HEK293 (cell line): ENCODE measurements at regions not wholly inside any gene's neighbourhood (a gene's known extent, or its start where the extent isn't known, plus 50 kb on each side); places are given as distances from the start of the nearest gene placed in this dataset.

ENCODE experiments used
- CTCF ChIA-PET: fragments of 350-600 bp; formaldehyde crosslinking; extraction: SDS; loops from one replicate; lab custom pipeline; 2021; ENCODE audit warnings: antibody characterized with exemption; lab: Yijun Ruan, JAX
- POLR2A ChIA-PET: fragments of 300-600 bp; formaldehyde crosslinking; extraction: SDS; loops from one replicate; lab custom pipeline; 2020; ENCODE audit warnings: antibody characterized with exemption, inconsistent platforms; lab: Yijun Ruan, JAX
- H3K27ac ChIP-seq: fragments of 200-500 bp; sonication (Bioruptor generic); 2 replicates; pipeline ENCODE4 v1.5.1; 2014; ENCODE audit warnings: low read depth, low read length, control low read depth, inconsistent platforms; ENCODE audit errors: extremely low read depth
- H3K36me3 ChIP-seq, 2 experiments: fragments of 200-500 bp in 1 of 2; sonication (Bioruptor generic) in 1 of 2; 1 replicate in 1 of 2; 2 replicates in 1 of 2; pipeline ENCODE4 v1.5.1; 2014 to 2017; ENCODE audit warnings: inconsistent platforms in 2 of 2, low read length in 2 of 2; ENCODE audit not compliant: control insufficient read depth in 2 of 2, insufficient read depth in 1 of 2
- H3K4me1 ChIP-seq: fragments of 200-500 bp; sonication (Bioruptor generic); 2 replicates; pipeline ENCODE4 v1.5.1; 2014; ENCODE audit warnings: mild to moderate bottlenecking, low read length, inconsistent platforms; ENCODE audit not compliant: control insufficient read depth, insufficient read depth
- H3K4me3 ChIP-seq: 2 replicates; pipeline ENCODE4 v1.5.1; 2011; ENCODE audit warnings: low read depth, mild to moderate bottlenecking, control low read depth, low read length, moderate library complexity
- H3K9me3 ChIP-seq: fragments of 200-500 bp; sonication (Bioruptor generic); 2 replicates; pipeline ENCODE4 v1.5.1; 2014; ENCODE audit warnings: low read depth, low read length, inconsistent platforms; ENCODE audit not compliant: control insufficient read depth, insufficient read depth
- GFI1B ChIP-seq: fragments of 450-650 bp; formaldehyde crosslinking; IDR thresholded peaks from 2 replicates; pipeline ENCODE4 v1.5.1; 2016; ENCODE audit warnings: missing biosample characterization, missing genetic modification characterization
- IKZF3 ChIP-seq: fragments of 450-650 bp; IDR thresholded peaks from 2 replicates; pipeline ENCODE4 v1.5.0; 2018; ENCODE audit warnings: missing biosample characterization, mild to moderate bottlenecking, missing genetic modification characterization, moderate library complexity
- SALL2 ChIP-seq: fragments of 450-650 bp; formaldehyde crosslinking; IDR thresholded peaks from 2 replicates; pipeline ENCODE4 v1.5.0; 2017; ENCODE audit warnings: missing biosample characterization, mild to moderate bottlenecking, missing genetic modification characterization, borderline replicate concordance
- ZFP3 ChIP-seq: fragments of 450-650 bp; formaldehyde crosslinking; IDR thresholded peaks from 2 replicates; pipeline ENCODE4 v1.5.1; 2016; ENCODE audit warnings: low read depth, missing biosample characterization, missing genetic modification characterization
- ZNF10 ChIP-seq: fragments of 450-650 bp; formaldehyde crosslinking; IDR thresholded peaks from 2 replicates; pipeline ENCODE4 v1.5.1; 2017; ENCODE audit warnings: missing biosample characterization, missing genetic modification characterization
- ZNF223 ChIP-seq: fragments of 450-650 bp; formaldehyde crosslinking; IDR thresholded peaks from 2 replicates; pipeline ENCODE4 v1.5.1; 2016; ENCODE audit warnings: missing biosample characterization, missing genetic modification characterization
- ZNF266 ChIP-seq: fragments of 450-650 bp; formaldehyde crosslinking; IDR thresholded peaks from 2 replicates; pipeline ENCODE4 v1.5.1; 2016; ENCODE audit warnings: missing biosample characterization, missing genetic modification characterization, low read depth
- ZNF341 ChIP-seq: fragments of 450-650 bp; formaldehyde crosslinking; IDR thresholded peaks from 2 replicates; pipeline ENCODE4; 2016; ENCODE audit warnings: low read depth, missing biosample characterization, missing genetic modification characterization
- ZNF394 ChIP-seq: fragments of 450-650 bp; formaldehyde crosslinking; IDR thresholded peaks from 2 replicates; pipeline ENCODE4 v1.5.1; 2016; ENCODE audit warnings: missing biosample characterization, missing genetic modification characterization, mild to moderate bottlenecking, moderate library complexity, borderline replicate concordance
- ZNF48 ChIP-seq: fragments of 450-650 bp; formaldehyde crosslinking; IDR thresholded peaks from 2 replicates; pipeline ENCODE4 v1.5.1; 2016; ENCODE audit warnings: missing biosample characterization, missing genetic modification characterization
- ZNF626 ChIP-seq: fragments of 450-650 bp; sonication (Bioruptor Pico); formaldehyde crosslinking; IDR thresholded peaks from 2 replicates; pipeline ENCODE4 v1.5.1; 2018; ENCODE audit warnings: missing biosample characterization, missing genetic modification characterization, inconsistent platforms
- ZNF677 ChIP-seq: fragments of 450-650 bp; IDR thresholded peaks from 2 replicates; pipeline ENCODE4 v1.5.0; 2018; ENCODE audit warnings: missing biosample characterization, mild to moderate bottlenecking, missing genetic modification characterization, moderate library complexity
- ZNF701 ChIP-seq: fragments of 450-650 bp; formaldehyde crosslinking; IDR thresholded peaks from 2 replicates; pipeline ENCODE4 v1.5.1; 2016; ENCODE audit warnings: missing biosample characterization, missing genetic modification characterization
- ZNF76 ChIP-seq: fragments of 450-650 bp; formaldehyde crosslinking; IDR thresholded peaks from 2 replicates; pipeline ENCODE4; 2016; ENCODE audit warnings: low read depth, missing biosample characterization, missing genetic modification characterization, borderline replicate concordance
- ZNF777 ChIP-seq: fragments of 450-650 bp; formaldehyde crosslinking; IDR thresholded peaks from 2 replicates; pipeline ENCODE4 v1.5.1; 2017; ENCODE audit warnings: missing biosample characterization, missing genetic modification characterization, borderline replicate concordance
- TF ChIP-seq, protein P1 (sequence below): fragments of 450-650 bp; formaldehyde crosslinking; IDR thresholded peaks from 2 replicates; pipeline ENCODE4 v1.5.1; 2016; ENCODE audit warnings: missing biosample characterization, missing genetic modification characterization
- TF ChIP-seq, protein P2 (sequence below): fragments of 450-650 bp; formaldehyde crosslinking; IDR thresholded peaks from 2 replicates; pipeline ENCODE4 v1.5.0; 2017; ENCODE audit warnings: missing biosample characterization, missing genetic modification characterization, borderline replicate concordance
- TF ChIP-seq, protein P3 (sequence below): fragments of 450-650 bp; formaldehyde crosslinking; IDR thresholded peaks from 2 replicates; pipeline ENCODE4 v1.5.1; 2016; ENCODE audit warnings: missing biosample characterization, missing genetic modification characterization
- TF ChIP-seq, protein P4 (sequence below): fragments of 450-650 bp; formaldehyde crosslinking; IDR thresholded peaks from 2 replicates; pipeline ENCODE4 v1.5.1; 2016; ENCODE audit warnings: missing biosample characterization, missing genetic modification characterization

DNA sequence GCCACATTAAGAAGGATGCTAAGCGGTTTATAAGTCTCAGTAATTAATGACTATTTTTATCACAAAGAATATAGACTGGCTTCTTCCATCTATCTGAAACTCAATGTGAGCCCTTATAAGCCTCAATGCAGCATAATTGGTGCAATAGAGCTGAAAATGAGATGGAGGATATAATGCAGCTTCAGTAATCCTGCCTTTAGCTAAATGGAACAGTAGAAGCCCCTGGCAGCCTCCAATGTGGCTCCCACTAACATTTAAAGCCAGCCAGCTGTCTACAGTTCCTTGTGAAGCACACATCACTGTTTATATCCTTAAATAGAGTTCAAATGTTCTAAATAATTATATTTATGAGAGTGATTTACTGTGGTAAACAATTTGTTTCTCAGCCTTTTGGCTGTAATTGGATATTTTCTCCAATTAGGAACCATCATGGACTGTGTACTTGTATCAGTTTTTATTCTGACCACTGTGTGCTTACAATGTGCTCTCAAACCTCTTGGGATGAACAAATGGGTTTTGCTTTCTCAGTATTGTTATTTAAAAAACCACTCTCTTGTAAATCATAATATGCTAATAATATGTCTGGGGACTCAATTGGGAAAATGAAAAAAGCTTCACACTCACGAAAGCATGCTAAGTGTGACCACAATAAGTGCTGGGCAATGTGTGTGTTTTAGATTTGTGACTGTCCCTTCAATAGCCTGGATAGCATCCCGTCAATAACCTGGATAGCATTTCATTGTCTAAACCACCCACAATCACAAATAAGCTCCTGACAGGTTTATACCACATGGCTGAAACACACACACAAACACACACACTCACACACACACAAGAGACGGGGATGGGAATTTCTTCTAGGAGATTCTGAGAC is 366.6 kb downstream of the GBE1 start:
- no peak overlapping the region for H3K27ac ChIP-seq
- H3K9me3 ChIP-seq, result no peaks in the 10 kb centered on the region
- ChIA-PET POLR2A (no interaction called here), CTCF (no interaction called here)
- H3K36me3 ChIP-seq, result no peaks in the 10 kb centered on the region
- TF ChIP-seq ZNF10 (no peak), ZNF777 (tag by site-specific recombination) (no peak), ZFP3 (no peak), ZNF701 (tag by site-specific recombination) (no peak), ZNF394 (tag by site-specific recombination) (no peak), ZNF677 (no peak), SALL2 (no peak), ZNF223 (tag by site-specific recombination) (no peak), ZNF341 (tag by site-specific recombination) (no peak), IKZF3 (tag by site-specific recombination) (no peak), ZNF626 (tag by site-specific recombination) (no peak), GFI1B (tag by site-specific recombination) (no peak)
- TF ChIP-seq, protein P1, sequence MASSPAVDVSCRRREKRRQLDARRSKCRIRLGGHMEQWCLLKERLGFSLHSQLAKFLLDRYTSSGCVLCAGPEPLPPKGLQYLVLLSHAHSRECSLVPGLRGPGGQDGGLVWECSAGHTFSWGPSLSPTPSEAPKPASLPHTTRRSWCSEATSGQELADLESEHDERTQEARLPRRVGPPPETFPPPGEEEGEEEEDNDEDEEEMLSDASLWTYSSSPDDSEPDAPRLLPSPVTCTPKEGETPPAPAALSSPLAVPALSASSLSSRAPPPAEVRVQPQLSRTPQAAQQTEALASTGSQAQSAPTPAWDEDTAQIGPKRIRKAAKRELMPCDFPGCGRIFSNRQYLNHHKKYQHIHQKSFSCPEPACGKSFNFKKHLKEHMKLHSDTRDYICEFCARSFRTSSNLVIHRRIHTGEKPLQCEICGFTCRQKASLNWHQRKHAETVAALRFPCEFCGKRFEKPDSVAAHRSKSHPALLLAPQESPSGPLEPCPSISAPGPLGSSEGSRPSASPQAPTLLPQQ, result no peak
- TF ChIP-seq, protein P2, sequence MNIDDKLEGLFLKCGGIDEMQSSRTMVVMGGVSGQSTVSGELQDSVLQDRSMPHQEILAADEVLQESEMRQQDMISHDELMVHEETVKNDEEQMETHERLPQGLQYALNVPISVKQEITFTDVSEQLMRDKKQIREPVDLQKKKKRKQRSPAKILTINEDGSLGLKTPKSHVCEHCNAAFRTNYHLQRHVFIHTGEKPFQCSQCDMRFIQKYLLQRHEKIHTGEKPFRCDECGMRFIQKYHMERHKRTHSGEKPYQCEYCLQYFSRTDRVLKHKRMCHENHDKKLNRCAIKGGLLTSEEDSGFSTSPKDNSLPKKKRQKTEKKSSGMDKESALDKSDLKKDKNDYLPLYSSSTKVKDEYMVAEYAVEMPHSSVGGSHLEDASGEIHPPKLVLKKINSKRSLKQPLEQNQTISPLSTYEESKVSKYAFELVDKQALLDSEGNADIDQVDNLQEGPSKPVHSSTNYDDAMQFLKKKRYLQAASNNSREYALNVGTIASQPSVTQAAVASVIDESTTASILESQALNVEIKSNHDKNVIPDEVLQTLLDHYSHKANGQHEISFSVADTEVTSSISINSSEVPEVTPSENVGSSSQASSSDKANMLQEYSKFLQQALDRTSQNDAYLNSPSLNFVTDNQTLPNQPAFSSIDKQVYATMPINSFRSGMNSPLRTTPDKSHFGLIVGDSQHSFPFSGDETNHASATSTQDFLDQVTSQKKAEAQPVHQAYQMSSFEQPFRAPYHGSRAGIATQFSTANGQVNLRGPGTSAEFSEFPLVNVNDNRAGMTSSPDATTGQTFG, result no peak
- TF ChIP-seq, protein P3, sequence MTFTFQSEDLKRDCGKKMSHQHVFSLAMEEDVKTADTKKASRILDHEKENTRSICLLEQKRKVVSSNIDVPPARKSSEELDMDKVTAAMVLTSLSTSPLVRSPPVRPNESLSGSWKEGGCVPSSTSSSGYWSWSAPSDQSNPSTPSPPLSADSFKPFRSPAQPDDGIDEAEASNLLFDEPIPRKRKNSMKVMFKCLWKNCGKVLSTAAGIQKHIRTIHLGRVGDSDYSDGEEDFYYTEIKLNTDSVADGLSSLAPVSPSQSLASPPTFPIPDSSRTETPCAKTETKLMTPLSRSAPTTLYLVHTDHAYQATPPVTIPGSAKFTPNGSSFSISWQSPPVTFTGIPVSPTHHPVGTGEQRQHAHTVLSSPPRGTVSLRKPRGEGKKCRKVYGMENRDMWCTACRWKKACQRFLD (tag by site-specific recombination), result no peak
- no peak overlapping the region for H3K4me3 ChIP-seq
- H3K4me1 ChIP-seq, result no peaks in the 10 kb centered on the region

DNA sequence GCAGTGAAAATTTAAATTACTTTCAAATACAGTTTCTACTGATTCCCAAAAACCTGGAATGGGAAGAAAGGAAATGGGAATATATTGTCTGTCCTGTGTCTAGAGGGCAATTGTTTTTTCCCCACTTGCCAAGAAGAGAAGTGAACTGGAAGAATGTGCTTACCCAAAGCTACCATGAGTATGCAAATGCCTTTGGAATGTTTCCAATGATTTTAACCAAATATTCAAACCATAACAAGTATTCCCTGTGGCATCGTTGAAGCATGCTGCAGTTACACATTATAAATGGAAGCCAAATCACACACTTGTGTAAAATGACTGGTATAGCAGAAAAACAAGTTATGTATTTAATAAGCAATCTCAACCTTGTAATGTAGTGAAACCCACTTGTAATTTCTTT is 368.2 kb downstream of the GBE1 start:
- no peak overlapping the region for H3K4me3 ChIP-seq
- POLR2A ChIA-PET, result no interaction called here
- H3K27ac ChIP-seq, result no peak overlapping the region
- H3K9me3 ChIP-seq, result no peaks in the 10 kb centered on the region
- no peak for TF ChIP-seq ZNF266 (tag by site-specific recombination)
- TF ChIP-seq, protein P4, sequence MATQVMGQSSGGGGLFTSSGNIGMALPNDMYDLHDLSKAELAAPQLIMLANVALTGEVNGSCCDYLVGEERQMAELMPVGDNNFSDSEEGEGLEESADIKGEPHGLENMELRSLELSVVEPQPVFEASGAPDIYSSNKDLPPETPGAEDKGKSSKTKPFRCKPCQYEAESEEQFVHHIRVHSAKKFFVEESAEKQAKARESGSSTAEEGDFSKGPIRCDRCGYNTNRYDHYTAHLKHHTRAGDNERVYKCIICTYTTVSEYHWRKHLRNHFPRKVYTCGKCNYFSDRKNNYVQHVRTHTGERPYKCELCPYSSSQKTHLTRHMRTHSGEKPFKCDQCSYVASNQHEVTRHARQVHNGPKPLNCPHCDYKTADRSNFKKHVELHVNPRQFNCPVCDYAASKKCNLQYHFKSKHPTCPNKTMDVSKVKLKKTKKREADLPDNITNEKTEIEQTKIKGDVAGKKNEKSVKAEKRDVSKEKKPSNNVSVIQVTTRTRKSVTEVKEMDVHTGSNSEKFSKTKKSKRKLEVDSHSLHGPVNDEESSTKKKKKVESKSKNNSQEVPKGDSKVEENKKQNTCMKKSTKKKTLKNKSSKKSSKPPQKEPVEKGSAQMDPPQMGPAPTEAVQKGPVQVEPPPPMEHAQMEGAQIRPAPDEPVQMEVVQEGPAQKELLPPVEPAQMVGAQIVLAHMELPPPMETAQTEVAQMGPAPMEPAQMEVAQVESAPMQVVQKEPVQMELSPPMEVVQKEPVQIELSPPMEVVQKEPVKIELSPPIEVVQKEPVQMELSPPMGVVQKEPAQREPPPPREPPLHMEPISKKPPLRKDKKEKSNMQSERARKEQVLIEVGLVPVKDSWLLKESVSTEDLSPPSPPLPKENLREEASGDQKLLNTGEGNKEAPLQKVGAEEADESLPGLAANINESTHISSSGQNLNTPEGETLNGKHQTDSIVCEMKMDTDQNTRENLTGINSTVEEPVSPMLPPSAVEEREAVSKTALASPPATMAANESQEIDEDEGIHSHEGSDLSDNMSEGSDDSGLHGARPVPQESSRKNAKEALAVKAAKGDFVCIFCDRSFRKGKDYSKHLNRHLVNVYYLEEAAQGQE (tag by site-specific recombination), result no peak
- TF ChIP-seq ZNF48 (tag by site-specific recombination), result no peak
- no peak for TF ChIP-seq ZNF76 (tag by site-specific recombination)
- TF ChIP-seq, all 188 proteins: peak for 0
- CTCF ChIA-PET, result interaction anchor here (0.8 kb wide), 1 partner anchor 26 kb away, joined by 3 read pairs; no protein-coding TSS in a partner anchor
- H3K36me3 ChIP-seq, result no peaks in the 10 kb centered on the region
- H3K4me1 ChIP-seq, result no peaks in the 10 kb centered on the region
